ENCODE measurements at regions not wholly inside any gene's neighbourhood (a gene's known extent, or its start where the extent isn't known, plus 50 kb on each side); places are given as distances from the start of the nearest gene placed in this dataset.

- no peak for TF ChIP-seq PATZ1 (CRISPR knock-in tag; IDR thresholded peaks at IDR 0.05; ENCODE audit: borderline replicate concordance)
- TF ChIP-seq TOX (CRISPR knock-in tag; IDR thresholded peaks at IDR 0.05; ENCODE audit: borderline replicate concordance) = no peak
- TF ChIP-seq ZFP30 (CRISPR knock-in tag; IDR thresholded peaks at IDR 0.05) = no peak
- no peak for TF ChIP-seq TSHZ2 (CRISPR knock-in tag; IDR thresholded peaks at IDR 0.05)
- TF ChIP-seq ISL1 (CRISPR knock-in tag; IDR thresholded peaks at IDR 0.05) = no peak
- TF ChIP-seq ZFP3 (CRISPR knock-in tag; IDR thresholded peaks at IDR 0.05) = no peak
- no peak for TF ChIP-seq ZNF8 (CRISPR knock-in tag; IDR thresholded peaks at IDR 0.05)
- TF ChIP-seq CREB5 (CRISPR knock-in tag; IDR thresholded peaks at IDR 0.05; ENCODE audit: low read depth) = no peak
- no peak for TF ChIP-seq ESRRG (CRISPR knock-in tag; IDR thresholded peaks at IDR 0.05)
Measured at GRCh38 chr7:153564391-153564790, 487.8 kb upstream of the DPP6 start.

Measured in SK-N-SH treated with all-trans-retinoic acid at 6 μM for 48 hours (cell line).